A204.1 (cell line): ENCODE measurements at regions not wholly inside any gene's neighbourhood (a gene's known extent, or its start where the extent isn't known, plus 50 kb on each side); places are given as distances from the start of the nearest gene placed in this dataset.
"Not testable (repeated sequence)": the region's sequence is repeated elsewhere in the genome, so short reads cannot be mapped to it uniquely, and the experiment has no call there.

Source experiments
- FAIRE-seq: peaks from 2 replicates; lab custom pipeline; 2012; peaks lifted over from hg19 to GRCh38; lab: Jason Lieb, UNC

GRCh38 chr5:19098434-19098833 is 889.6 kb downstream of the CDH18 start:
- no peak for FAIRE-seq

- no peak for FAIRE-seq
These were observed 888.8 kb downstream of the CDH18 start for GRCh38 chr5:19099195-19099594.

GRCh38 chr5:19104948-19105347 is 883.1 kb downstream of the CDH18 start:
- FAIRE-seq = no peak

DNA sequence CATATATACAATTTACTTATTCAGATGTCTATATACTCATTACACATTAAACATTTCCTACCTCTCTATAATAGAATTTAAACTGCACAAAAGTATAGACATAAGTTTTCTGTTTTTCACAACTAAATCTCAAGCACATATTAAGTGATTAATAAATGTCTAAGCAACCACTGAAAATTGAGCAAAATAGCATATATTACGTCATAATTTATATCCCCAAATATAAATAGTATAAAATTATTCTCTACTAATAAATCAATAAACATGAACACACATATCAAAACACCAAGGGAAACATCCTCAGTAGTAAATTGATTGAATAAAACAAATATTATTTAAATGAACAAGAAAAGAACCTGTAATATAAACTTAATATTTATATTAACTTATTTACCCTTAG is 865.1 kb downstream of the CDH18 start:
- peak; percentile 16 for FAIRE-seq

DNA sequence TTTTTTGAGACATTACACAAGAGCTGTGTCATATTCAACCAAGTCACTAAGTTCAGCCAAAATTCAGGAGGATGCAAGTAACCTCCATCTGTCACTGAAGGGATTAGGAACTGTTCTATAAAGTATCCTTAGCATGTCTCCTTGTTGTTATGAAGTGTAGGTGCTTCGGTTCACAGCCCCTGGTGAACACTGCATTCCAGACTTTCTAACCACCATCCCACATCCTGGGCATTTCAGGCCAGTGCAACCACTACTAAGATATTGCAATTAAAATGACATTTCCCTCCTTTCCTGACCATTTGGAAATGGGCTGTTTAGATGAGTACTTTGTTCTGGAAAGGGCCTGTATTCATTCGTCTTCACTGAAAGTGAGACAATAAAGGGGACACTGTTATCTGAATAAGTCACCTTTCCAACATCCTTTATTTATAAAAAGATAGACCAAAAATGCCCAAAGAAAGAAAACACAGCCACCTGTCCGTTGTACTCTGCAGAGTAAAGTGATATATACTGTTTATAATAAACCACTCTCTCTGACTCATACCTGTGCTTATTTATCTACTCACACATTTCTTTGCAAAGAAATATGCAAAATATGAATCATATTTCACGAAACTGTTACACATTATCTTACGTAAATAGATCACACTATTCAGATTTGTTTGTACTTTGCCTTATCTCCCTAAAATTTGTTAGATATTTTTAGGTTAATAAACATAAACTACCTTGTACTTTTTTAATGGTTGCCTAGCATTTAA is 861.9 kb downstream of the CDH18 start:
- FAIRE-seq = no peak

GRCh38 chr5:19140276-19140675 is 847.7 kb downstream of the CDH18 start:
- FAIRE-seq = no peak

DNA sequence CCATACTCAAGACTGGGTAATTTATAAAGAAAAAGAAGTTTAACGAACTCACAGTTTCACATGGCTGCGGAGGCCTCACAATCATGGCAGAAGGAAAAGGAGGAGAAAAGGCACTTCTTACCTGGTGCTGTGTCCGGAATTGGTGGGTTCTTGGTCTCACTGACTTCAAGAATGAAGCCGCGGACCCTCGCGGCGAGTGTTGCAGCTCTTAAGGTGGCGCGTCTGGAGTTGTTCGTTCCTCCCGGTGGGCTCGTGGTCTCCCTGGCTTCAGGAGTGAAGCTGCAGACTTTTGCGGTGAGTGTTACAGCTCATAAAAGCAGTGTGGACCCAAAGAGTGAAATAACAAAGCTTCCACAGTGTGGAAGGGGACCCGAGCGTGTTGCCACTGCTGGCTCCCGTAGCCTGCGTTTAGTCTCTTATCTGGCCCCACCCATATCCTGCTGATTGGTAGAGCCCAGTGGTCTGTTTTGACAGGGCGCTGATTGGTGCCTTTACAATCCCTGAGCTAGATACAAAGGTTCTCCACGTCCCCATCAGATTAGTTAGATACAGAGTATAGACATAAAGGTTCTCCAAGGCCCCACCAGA is 846.0 kb downstream of the CDH18 start:
- not testable (repeated sequence) for FAIRE-seq

- not testable (repeated sequence) for FAIRE-seq
These were observed 845.1 kb downstream of the CDH18 start for GRCh38 chr5:19142713-19143414.

GRCh38 chr5:19143935-19144334 is 844.1 kb downstream of the CDH18 start:
- no peak for FAIRE-seq

DNA sequence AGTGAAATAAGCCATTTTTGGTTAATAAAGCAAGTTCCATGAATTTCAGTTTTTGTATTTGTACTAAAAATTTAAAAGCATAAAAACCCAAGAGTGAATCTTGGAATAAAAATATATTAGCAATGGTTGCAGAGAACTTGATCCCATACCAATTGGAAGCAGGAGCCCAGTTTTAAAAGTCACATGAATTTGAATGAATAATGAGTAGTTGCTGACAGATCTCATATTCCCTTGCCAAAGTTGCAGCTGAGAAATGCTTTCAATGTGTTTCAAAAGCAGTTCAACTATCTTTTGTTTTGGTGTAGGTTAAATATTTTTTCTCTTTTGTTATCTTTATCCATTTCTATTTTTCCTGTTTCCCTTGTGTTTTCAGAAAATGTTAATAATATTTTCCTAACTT is 818.6 kb downstream of the CDH18 start:
- no peak for FAIRE-seq

DNA sequence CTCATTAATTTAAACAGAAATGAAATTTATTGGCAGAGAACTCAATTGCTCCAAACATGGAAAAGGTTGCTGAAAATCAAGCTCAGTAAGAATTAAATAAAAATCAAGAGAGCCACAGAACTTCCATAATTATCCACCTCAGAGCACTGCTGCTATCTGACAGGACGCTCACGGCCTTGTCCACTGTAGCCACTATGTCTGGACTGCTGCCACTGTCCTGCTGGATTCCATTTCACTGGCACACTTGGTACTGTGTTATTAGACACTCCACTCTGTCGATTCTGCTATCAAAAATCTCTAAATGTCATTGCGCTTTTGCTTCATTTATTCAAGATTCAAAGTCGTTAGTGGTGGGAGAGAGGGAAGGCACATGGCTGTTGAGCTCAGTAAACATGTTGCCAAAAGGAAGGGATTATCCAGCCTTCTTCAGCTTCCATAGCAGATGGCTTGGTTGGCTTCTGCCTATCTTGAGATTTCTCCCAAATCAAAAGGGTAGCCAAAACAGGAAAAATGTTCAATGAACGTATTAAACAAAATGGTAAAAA is 815.0 kb downstream of the CDH18 start:
- no peak for FAIRE-seq

DNA sequence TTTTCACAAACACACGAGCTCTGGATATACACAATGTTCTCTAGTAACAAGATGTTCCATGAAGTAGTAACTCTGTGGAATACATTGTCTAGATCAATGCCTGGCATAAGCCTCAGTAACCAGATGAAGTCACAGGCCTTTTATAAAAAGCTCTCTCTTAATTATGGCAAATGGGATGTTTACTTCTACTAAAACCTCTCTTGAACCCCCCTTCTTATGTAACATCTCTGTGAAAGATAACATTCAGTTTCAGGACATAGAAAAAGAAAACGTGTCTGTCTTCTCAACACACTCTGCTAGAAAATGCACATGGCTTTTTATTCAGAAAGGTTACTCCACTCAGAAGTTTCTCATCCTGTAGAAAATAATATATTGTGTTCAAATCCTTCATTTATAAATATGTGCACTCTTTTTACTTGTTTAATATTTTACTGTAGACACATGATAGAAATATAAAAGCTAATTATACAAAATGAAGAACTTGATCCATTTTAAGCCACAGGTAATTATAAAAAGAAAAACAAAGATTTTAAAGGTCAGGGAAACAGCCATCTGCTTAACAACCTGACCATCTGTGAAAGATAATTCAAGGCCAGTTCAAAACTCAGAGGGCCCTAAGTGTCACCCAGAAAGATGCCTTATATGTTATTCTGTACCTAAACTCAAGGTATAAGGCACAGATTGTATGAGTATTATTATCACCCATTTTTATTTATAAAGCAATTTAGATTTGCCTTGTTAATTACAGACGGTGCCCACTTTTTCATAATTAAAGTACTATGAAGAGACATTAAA is 812.0 kb downstream of the CDH18 start:
- FAIRE-seq = no peak

DNA sequence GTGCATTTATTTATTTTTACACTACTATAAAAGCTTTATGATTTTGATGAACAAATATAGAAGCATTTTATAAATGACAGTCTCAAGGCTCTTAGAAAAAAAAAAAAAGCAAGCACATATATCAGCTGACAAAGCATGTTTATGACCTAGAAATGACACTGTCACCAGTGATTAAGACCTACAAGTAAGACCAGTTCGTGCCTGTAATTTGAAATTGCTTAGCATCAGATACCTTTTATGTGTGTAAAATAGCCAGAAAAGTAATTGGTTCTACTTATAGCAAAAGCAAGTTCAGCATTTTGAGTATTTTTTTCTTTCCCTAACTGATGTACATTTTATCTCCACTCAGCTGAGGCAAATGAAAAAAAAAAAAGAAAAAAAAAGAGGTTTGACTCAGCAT is 808.4 kb downstream of the CDH18 start:
- FAIRE-seq = no peak

GRCh38 chr5:19189176-19189575 is 798.8 kb downstream of the CDH18 start:
- no peak for FAIRE-seq

DNA sequence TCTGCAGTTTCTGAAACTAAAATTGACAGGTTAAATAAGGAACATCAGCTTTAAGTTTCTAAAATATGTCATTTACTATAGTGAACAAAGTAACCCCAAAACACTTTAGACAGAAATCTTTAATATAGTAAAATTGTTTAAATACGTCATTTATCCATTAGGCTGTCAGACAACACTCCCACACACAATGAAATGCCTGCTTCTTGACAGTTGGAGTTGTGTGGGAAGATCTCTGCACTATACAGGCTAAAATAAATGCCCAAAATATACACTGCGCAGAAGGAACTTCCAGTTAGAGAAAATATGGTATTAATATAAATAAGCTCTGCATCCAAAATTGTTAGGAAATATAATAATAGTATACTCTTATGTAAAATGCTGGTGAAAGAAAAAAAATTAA is 794.4 kb downstream of the CDH18 start:
- no peak for FAIRE-seq

DNA sequence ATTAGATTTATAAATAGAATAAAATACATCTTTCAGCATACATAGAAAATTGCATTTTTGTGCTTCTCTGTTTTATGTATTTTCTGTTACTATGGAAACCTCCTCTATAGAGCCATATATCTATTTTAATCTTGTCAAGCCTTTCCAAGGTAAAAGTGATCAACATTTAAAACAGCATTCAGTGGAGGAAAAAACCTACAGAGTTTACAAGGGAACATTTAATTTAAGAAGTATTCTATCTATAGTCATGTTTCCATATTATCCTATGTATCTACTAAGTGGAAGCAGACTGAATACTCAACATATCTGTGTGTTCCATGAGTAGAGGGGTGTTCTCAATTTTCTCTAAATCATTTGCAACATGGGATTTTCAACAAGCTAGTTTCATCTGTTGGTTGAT is 791.4 kb downstream of the CDH18 start:
- no peak for FAIRE-seq

DNA sequence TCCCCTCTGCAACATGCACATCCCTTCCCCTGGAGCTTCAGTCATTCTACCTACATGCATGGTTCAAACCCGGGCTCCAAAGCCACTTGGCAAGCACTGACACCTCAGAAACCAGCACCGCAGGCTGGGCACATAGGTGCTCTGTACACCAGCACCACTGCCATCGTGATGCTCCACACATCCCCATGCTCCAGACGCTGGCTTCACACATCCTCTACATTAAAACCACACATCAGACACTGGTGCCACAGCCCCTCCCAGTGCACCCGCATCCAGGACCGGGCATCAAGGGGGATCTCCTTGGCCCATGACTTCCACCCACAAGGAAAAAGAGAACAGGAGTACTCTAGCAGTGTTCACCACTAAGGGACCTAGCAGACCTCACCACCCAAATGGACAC is 787.7 kb downstream of the CDH18 start:
- FAIRE-seq = no peak

DNA sequence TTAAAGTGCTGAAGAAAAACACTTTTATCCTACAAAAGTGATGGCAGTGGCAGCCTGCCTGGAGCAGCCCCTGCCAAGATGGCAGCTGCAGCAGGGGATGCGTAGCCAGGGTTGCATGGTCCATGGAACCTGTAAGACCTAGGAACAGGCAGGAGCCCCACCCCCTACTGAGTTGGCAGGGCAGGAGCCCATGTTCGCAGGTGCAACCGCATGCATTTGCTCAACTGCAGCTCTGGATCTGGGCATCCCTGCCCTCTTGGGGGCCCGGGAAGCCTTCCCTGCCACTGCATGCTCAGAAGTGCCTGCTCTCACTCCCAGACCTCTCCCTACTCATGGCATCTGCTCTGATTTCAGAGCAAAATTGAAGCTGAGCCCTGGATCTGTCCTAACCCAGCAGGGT is 779.6 kb downstream of the CDH18 start:
- FAIRE-seq = no peak

- no peak for FAIRE-seq
These were observed 777.1 kb downstream of the CDH18 start for GRCh38 chr5:19210886-19211285.

GRCh38 chr5:19229179-19229835 is 758.7 kb downstream of the CDH18 start:
- FAIRE-seq = no peak

DNA sequence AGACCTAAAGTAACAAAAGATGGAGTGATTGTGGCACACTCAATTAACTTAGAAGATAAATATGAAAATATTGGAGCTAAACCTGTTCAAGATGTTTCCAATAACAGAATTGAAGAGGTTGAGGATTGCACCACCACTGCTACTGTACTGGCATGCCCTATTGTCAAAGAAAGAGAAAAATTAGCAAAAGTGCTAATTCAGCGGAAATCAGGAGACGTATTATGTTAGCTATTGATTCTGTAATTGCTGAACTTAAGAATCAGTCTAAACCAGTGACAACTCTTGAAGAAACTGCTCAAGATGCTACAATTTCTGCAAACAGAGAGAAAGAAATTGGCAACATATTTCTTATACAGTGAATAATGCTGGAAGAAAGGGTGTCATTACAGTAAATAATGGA is 754.4 kb downstream of the CDH18 start:
- no peak for FAIRE-seq

GRCh38 chr5:19235101-19235584 is 752.9 kb downstream of the CDH18 start:
- no peak for FAIRE-seq
